Caco-2 (cell line): ENCODE measurements at regions not wholly inside any gene's neighbourhood (a gene's known extent, or its start where the extent isn't known, plus 50 kb on each side); places are given as distances from the start of the nearest gene placed in this dataset.

ENCODE experiments used
- BruUV-seq: library from RNA; stranded (reverse); fragments of 400-500 nt; replicated peaks from 2 replicates; lab custom pipeline; 2021; lab: Mats Ljungman, UMichigan
- CTCF ChIA-PET: fragments of 300-600 bp; sonication (Branson Sonifier 250); formaldehyde crosslinking; loops from one replicate; lab custom pipeline; 2022; ENCODE audit warnings: antibody characterized with exemption; lab: Charles Lee
- POLR2A ChIA-PET: fragments of 300-600 bp; sonication (Branson Sonifier 250); formaldehyde crosslinking; loops from one replicate; lab custom pipeline; 2022; ENCODE audit warnings: antibody characterized with exemption; lab: Charles Lee
- DNase-seq, 2 experiments: peaks; one replicate each; pipeline versions ENCODE4 v3.0.0 to v3.0.0-alpha.2; 2020 to 2022
- H3K27me3 ChIP-seq: replicated peaks from 2 replicates; pipeline ENCODE4 v1.6.0; 2011; ENCODE audit warnings: low read length; ENCODE audit not compliant: control insufficient read depth, insufficient read depth
- H3K36me3 ChIP-seq: 2 replicates; pipeline ENCODE4 v1.5.1; 2011; ENCODE audit warnings: low read length; ENCODE audit not compliant: control insufficient read depth, insufficient read depth
- H3K4me1 ChIP-seq: fragments of 250-450 bp; sonication (Bioruptor Pico); 2 replicates; pipeline ENCODE4 v1.5.1; 2020; ENCODE audit warnings: mild to moderate bottlenecking
- H3K4me3 ChIP-seq: 2 replicates; pipeline ENCODE4 v1.5.1; 2011; ENCODE audit warnings: low read depth, mild to moderate bottlenecking, control low read depth, low read length
- H3K9me3 ChIP-seq: fragments of 250-450 bp; sonication (Bioruptor Pico); 2 replicates; pipeline ENCODE4 v1.5.1; 2020; ENCODE audit warnings: mild to moderate bottlenecking, moderate library complexity
- H3K27ac Mint-ChIP-seq: one replicate; pipeline ENCODE4 v1.8.0; 2022; ENCODE audit warnings: mixed read lengths; ENCODE audit not compliant: unreplicated experiment
- H3K27me3 Mint-ChIP-seq: one replicate; pipeline ENCODE4 v1.8.0; 2022; ENCODE audit warnings: mixed read lengths; ENCODE audit not compliant: insufficient read depth, unreplicated experiment
- H3K36me3 Mint-ChIP-seq: one replicate; pipeline ENCODE4 v1.8.0; 2022; ENCODE audit warnings: mild to moderate bottlenecking, mixed read lengths; ENCODE audit not compliant: insufficient read depth, unreplicated experiment
- H3K4me1 Mint-ChIP-seq: one replicate; pipeline ENCODE4 v1.8.0; 2022; ENCODE audit warnings: low read depth, mixed read lengths; ENCODE audit not compliant: unreplicated experiment
- H3K4me3 Mint-ChIP-seq: one replicate; pipeline ENCODE4 v1.8.0; 2022; ENCODE audit warnings: mild to moderate bottlenecking, moderate library complexity, mixed read lengths; ENCODE audit not compliant: unreplicated experiment
- H3K9me3 Mint-ChIP-seq: one replicate; pipeline ENCODE4 v1.8.0; 2022; ENCODE audit warnings: mixed read lengths; ENCODE audit not compliant: unreplicated experiment
- intact Hi-C: fragments of 100-400 bp; cut with micrococcal nuclease; formaldehyde crosslinking; loops from one replicate; pipeline ENCODE4 v1.10.0; 2022; ENCODE audit not compliant: unreplicated experiment
- TF ChIP-seq, protein P1 (sequence below), 2 experiments: fragments of 200-600 bp in 1 of 2; IDR thresholded peaks; 1 replicate in 1 of 2; 2 replicates in 1 of 2; pipeline versions ENCODE4 v1.5.1 to v1.8.0; 2011 to 2022; ENCODE audit warnings: antibody characterized with exemption in 1 of 2, control low read depth in 1 of 2, inconsistent platforms in 1 of 2, low read depth in 1 of 2, low read length in 1 of 2, mild to moderate bottlenecking in 1 of 2, moderate library complexity in 1 of 2; ENCODE audit not compliant: insufficient read depth in 1 of 2, severe bottlenecking in 1 of 2, unreplicated experiment in 1 of 2

DNA sequence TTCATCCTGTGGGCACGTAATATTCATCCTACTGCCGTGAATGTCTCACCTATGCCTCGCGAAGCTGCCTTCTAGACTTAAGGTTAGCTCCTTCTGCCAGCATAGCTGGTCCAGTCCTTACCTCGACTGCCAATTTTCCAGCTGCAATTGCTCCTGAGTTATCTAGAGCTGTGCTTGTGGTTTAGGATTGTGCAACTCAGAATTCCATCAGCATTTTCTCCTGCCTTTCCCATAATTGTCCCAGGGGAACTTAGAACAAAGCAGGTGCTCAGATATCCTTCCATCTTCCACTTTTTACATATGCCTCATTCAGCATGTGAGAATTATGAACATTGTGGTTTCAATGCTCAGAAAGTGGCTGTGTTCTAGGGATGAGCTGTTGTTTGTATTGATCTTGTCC is 131.4 kb upstream of the ADGRL3 start:
- no peak for DNase-seq
- TF ChIP-seq, protein P1, sequence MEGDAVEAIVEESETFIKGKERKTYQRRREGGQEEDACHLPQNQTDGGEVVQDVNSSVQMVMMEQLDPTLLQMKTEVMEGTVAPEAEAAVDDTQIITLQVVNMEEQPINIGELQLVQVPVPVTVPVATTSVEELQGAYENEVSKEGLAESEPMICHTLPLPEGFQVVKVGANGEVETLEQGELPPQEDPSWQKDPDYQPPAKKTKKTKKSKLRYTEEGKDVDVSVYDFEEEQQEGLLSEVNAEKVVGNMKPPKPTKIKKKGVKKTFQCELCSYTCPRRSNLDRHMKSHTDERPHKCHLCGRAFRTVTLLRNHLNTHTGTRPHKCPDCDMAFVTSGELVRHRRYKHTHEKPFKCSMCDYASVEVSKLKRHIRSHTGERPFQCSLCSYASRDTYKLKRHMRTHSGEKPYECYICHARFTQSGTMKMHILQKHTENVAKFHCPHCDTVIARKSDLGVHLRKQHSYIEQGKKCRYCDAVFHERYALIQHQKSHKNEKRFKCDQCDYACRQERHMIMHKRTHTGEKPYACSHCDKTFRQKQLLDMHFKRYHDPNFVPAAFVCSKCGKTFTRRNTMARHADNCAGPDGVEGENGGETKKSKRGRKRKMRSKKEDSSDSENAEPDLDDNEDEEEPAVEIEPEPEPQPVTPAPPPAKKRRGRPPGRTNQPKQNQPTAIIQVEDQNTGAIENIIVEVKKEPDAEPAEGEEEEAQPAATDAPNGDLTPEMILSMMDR (IDR thresholded peaks at IDR 0.05; ENCODE audit: insufficient read depth in 1 of 2, low read depth in 1 of 2, low read length in 1 of 2, severe bottlenecking in 1 of 2, unreplicated experiment in 1 of 2), result no peak
- Mint-ChIP-seq H3K36me3 (no peaks in the 10 kb centered on the region), H3K4me3 (no peak overlapping the region), H3K27ac (no peak overlapping the region), H3K4me1 (no peaks in the 10 kb centered on the region), H3K27me3 (no peaks in the 10 kb centered on the region), H3K9me3 (peaks cover 9% of the 10 kb centered on the region)
- ChIA-PET CTCF (no interaction called here), POLR2A (no interaction called here)
- no TSS peak for BruUV-seq
- H3K27me3 ChIP-seq, result no peaks in the 10 kb centered on the region
- intact Hi-C loops, result no loop called here
- no peaks in the 10 kb centered on the region for H3K9me3 ChIP-seq
- H3K36me3 ChIP-seq, result no peaks in the 10 kb centered on the region
- H3K4me1 ChIP-seq, result peaks cover 4% of the 10 kb centered on the region; the same call in 1 of the 2 replicates
- H3K4me3 ChIP-seq, result no peak overlapping the region

- no peaks in the 10 kb centered on the region for H3K36me3 Mint-ChIP-seq
- H3K9me3 ChIP-seq, result no peaks in the 10 kb centered on the region; the same call in 1 of the 2 replicates
- no TSS peak for BruUV-seq
- H3K4me1 Mint-ChIP-seq, result no peaks in the 10 kb centered on the region
- peaks cover 4% of the 10 kb centered on the region; the same call in 1 of the 2 replicates for H3K4me1 ChIP-seq
- intact Hi-C loops, result no loop called here
- peaks cover 9% of the 10 kb centered on the region for H3K9me3 Mint-ChIP-seq
- CTCF ChIA-PET, result no interaction called here
- no peak overlapping the region for H3K27ac Mint-ChIP-seq
- H3K4me3 Mint-ChIP-seq, result no peak overlapping the region
- H3K27me3 Mint-ChIP-seq, result no peaks in the 10 kb centered on the region
- DNase-seq, result no peak
- no peaks in the 10 kb centered on the region for H3K27me3 ChIP-seq
- H3K4me3 ChIP-seq, result no peak overlapping the region
- TF ChIP-seq, protein P1 (IDR thresholded peaks at IDR 0.05; ENCODE audit: insufficient read depth in 1 of 2, low read depth in 1 of 2, low read length in 1 of 2, severe bottlenecking in 1 of 2, unreplicated experiment in 1 of 2), result no peak
- POLR2A ChIA-PET, result no interaction called here
- H3K36me3 ChIP-seq, result no peaks in the 10 kb centered on the region
These were observed 129.9 kb upstream of the ADGRL3 start for GRCh38 chr4:61070269-61070668.

GRCh38 chr4:61079427-61079826 is 120.7 kb upstream of the ADGRL3 start:
- Mint-ChIP-seq H3K4me3 (no peak overlapping the region), H3K9me3 (peaks cover 12% of the 10 kb centered on the region), H3K36me3 (no peaks in the 10 kb centered on the region), H3K27me3 (no peaks in the 10 kb centered on the region), H3K27ac (no peak overlapping the region), H3K4me1 (no peaks in the 10 kb centered on the region)
- H3K27me3 ChIP-seq, result no peaks in the 10 kb centered on the region
- H3K9me3 ChIP-seq, result no peaks in the 10 kb centered on the region; the same call in 1 of the 2 replicates
- DNase-seq, result no peak
- intact Hi-C loops, result no loop called here
- H3K4me1 ChIP-seq, result no peaks in the 10 kb centered on the region
- POLR2A ChIA-PET, result no interaction called here
- CTCF ChIA-PET, result no interaction called here
- H3K4me3 ChIP-seq, result no peak overlapping the region
- no TSS peak for BruUV-seq
- H3K36me3 ChIP-seq, result no peaks in the 10 kb centered on the region
- TF ChIP-seq, protein P1 (IDR thresholded peaks at IDR 0.05; ENCODE audit: insufficient read depth in 1 of 2, low read depth in 1 of 2, low read length in 1 of 2, severe bottlenecking in 1 of 2, unreplicated experiment in 1 of 2), result no peak
